GM21390 (cell line): ENCODE measurements at regions not wholly inside any gene's neighbourhood (a gene's known extent, or its start where the extent isn't known, plus 50 kb on each side); places are given as distances from the start of the nearest gene placed in this dataset.
"Not testable (repeated sequence)": the region's sequence is repeated elsewhere in the genome, so short reads cannot be mapped to it uniquely, and the experiment has no call there.

Experiments
- ATAC-seq: cut with Tn5 transposase; IDR thresholded peaks from one replicate; pipeline ENCODE4 v1.9.1; 2021; ENCODE audit not compliant: unreplicated experiment

DNA sequence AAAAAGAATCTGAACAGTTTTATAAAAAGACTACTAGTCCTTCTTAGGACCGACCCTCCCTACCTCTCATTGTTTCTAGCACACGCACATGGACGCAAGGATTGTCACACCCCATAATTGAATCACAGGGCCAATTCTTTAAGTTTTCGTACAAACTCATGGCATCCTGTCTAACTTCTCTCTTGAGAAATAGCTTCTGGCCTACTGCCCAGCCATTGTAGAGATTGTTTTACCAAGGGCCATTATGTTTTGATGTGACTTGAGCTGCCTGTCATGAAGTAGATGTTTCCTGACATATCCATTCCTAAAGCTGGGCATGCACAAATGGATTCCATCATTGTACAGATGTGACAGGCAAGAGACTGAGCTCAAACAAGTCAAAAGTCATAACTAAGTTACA is 1672.1 kb upstream of the C9orf72 start:
- no peak for ATAC-seq

DNA sequence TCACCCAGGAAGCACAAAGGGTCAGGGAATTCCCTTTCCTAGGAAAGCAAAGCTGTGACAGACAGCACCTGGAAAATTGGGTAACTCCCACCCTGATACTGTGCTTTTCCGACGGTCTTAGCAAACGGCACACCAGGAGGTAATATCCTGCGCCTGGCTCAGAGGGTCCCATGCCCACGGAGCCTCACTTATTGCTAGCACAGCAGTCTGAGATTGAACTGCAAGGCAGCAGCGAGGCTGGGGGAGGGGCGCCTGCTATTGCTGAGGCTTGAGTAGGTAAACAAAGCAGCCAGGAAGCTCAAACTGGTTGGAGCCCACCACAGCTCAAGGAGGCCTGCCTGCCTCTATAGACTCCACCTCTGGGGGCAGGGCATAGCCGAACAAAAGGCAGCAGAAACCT is 1697.1 kb upstream of the C9orf72 start:
- ATAC-seq: not testable (repeated sequence)

- no peak for ATAC-seq
These were observed 1708.8 kb upstream of the C9orf72 start for GRCh38 chr9:29282121-29282520.

DNA sequence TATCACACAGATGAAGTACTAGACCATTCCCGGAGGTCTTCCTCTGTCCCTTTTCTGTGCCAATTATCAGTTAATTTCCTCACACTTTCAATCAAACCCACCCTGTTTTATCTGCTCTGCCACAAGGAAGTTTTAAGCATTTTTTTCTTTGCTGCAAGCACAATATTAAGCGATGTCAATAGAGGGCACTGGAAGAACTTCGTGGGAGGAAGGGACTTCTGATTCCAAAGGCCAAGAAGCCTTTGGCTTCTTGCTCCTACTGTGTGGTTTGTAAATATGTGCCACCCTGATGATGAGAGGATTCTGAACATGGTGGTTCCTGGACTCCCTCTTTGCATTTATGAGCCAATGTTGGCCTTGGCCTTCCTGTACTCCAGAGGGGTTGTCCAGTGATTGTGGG is 1712.5 kb upstream of the C9orf72 start:
- no peak for ATAC-seq

DNA sequence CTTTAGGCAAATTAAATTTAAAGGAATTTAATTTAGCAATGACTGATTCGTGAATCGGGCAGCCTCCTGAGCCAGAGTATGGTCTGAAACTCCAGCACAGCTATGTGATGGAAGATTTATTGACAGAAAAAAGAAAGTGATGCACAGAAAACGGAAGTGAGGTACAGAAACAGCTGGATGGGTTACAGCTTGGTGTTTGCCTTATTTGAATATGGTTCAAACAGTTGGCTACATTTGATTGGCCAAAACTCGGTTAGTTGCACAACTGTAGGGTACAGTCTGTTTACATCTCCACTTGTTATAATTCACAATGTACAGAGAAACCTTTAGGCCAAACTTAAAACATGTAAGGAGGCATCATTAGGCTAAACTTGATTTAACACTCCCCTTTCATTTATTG is 1716.1 kb upstream of the C9orf72 start:
- no peak for ATAC-seq

DNA sequence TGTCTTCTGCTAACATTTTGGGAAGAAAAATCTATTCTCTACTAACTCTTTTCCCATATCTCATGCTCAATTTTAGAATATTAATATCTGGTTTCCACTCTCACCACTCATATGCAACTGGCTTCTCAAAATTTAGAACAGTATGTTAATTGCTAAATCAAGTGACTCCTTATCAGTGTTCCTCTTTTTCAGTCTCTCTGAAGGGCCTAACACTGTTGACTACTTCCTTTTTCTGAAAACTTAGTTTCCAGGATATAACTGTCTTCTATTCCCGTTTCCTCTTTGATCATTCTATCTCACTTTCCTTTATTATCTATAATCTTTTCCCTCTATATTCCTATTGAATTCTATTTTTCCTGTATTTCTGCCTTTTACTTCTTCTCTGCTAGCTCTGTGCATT is 1717.2 kb upstream of the C9orf72 start:
- ATAC-seq: no peak

DNA sequence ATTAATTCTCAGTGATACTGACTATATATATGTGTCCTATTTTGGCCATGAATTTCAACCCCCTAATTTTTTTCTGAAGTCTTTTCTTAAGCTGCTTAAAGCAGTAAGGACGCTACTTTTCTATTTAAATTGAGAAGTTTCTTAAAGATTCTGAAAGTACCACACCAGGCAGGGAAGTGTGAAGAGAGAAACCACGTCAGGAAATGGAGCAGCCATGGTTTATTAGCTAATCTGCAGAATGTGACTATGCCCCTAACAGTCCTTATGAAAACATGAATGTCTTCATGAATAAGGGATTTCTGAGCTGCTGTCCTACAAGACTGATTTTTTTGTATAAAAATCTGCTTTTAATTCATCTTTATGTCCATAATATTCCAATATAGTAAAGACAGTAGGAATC is 1724.3 kb upstream of the C9orf72 start:
- no peak for ATAC-seq

DNA sequence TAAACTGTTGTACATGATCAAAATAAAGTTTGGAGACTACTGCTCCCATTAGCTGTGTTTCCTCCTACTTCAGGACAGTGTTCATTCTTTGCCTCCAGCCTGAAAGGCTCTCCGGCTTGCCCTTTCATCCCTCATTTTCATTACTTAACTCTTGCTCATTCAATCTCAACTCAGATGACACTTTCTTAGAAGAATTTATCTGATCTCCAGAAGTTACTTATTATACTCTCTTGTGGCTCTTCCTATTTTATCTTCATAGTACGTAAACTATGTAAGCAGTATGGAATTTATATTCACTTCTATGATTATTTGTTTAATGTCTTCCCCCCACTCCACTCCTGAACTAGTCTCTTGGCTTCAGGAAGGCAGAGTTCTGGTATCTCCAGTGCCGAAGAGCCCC is 1737.9 kb upstream of the C9orf72 start:
- no peak for ATAC-seq

DNA sequence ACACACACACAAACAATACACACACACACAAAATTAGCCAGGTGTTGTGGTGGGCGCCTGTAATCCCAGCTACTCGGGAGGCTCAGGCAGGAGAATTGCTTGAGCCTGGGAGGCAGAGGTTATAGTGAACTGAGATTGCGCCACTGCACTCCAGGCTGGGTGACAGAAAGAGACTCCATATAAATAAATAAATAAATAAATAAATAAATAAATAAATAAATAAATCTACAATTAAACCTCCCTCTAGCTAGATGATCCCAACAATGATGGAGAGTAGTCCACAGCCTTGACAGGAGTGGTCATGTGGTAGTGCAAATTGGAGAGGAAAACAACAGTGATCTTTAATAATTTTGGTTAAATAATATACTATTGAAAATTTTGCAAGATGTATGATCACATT is 1739.0 kb upstream of the C9orf72 start:
- no peak for ATAC-seq

- ATAC-seq: peak; percentile 57
These were observed 1746.6 kb upstream of the C9orf72 start for GRCh38 chr9:29319736-29320513.

GRCh38 chr9:29322240-29322639 is 1749.0 kb upstream of the C9orf72 start:
- peak; percentile 82 for ATAC-seq

DNA sequence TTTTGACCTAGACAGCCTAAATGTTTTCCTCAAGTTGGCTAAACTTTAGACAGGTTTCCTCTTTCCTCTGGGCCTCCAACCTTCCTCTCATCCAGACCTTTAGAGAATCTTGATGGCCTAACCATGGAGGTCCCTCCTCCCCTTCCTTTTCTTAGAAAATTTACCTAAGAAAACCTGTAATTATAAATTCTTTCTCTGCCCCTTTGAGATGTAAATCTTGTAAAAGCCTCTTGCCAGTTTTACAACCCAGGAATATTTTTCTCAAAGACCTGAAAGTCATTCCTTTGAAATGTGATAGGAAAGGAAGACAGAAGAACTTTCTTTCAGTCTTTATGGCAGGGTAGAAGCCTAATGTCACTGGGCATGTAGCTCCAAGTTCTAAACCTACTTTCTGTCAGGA is 1752.6 kb upstream of the C9orf72 start:
- ATAC-seq: no peak

GRCh38 chr9:29332789-29333188 is 1759.5 kb upstream of the C9orf72 start:
- ATAC-seq: no peak

DNA sequence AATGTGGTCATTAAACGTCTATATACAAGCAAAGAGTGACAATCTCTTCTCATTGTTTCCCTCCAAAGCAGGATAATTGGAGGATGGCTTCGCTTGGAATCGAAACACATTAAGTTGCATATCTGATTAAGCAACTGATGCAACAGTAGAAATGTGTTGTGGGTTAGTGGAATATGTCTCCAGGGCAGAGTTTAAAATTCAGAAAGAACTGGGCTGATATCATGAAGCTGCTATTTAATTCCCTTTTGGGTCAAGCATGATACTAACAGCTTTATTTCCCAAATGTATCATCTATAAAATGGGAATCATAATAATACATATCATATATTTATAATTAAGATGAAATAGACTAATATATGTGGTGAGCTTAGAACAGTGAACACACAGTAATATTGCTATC is 1763.0 kb upstream of the C9orf72 start:
- no peak for ATAC-seq

DNA sequence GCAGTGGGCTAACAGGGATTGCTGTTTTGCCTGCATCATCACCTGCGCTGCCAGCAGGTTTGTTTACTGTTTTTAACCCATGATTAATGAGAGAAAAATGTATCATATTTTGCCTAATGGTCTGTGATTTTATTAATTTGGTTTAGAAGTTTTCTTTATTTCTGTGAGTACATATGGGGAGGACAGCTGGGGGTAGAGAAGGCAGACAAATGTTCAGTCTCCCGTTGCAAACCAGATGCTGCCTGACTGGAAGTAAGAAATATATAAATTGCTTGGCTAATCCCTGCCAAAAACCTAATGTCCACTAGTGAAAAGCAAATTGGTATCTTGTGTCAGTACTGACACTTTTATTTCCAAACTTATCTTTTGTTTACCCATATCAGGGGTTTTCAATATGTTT is 1766.1 kb upstream of the C9orf72 start:
- ATAC-seq: no peak

- ATAC-seq: no peak
These were observed 1775.7 kb upstream of the C9orf72 start for GRCh38 chr9:29348999-29349398.

- no peak for ATAC-seq
These were observed 1816.1 kb upstream of the C9orf72 start for GRCh38 chr9:29389421-29389820.

DNA sequence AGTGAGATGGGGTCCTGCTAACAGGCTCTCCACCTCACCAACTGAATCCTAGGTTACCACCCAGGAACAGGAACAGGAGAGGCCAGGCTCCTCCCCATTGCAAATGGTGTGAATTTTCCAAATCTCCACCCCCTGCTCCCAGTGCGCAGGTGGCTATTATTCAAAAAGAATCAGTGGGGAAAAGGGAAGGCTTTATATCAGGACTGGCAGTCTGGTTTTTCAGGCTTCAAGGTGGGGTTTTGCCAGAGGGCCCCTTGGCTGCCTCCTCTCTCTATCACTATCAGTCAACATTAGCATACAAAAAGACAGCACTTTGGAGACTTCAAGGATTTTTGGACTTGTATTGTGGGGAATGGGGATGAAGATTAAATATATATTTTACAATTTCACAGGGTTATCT is 1817.6 kb upstream of the C9orf72 start:
- ATAC-seq: no peak

DNA sequence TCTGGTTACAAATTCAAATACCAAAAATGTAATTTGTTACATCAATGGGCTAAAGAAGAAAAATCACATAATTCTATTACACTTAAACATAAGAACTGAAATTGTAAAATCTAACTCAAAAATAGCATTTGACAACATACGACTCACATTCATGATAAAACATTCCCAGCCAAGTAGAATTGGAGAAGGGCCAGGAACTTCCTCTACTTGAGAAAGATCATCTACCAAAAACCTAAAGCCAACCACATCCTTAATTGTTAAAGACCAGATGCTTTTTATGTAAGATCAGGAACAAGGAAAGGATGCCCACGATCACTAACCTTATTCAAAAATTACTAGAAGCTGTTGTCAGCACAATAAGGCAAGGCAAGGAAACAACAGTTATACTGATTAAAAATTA is 1819.8 kb upstream of the C9orf72 start:
- ATAC-seq: no peak

- no peak for ATAC-seq
These were observed 1821.6 kb upstream of the C9orf72 start for GRCh38 chr9:29394855-29395254.

DNA sequence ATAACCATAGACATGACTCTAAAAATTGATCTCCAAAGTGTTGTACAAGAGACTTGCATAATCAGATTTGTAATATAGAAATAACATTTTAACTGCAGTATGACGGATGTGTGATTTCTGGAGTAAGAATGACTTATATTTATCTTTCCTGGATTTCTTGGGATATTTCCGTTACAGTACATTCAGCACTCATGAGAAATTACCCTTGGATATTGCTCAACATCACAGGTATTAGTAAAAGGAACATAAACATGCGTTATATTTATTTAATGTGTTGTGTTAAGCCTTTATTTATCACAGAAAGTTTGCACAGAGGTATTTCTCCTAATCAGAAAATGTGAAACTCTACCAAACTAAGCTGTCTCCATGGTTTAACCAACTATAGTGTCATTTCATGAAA is 1823.9 kb upstream of the C9orf72 start:
- no peak for ATAC-seq

DNA sequence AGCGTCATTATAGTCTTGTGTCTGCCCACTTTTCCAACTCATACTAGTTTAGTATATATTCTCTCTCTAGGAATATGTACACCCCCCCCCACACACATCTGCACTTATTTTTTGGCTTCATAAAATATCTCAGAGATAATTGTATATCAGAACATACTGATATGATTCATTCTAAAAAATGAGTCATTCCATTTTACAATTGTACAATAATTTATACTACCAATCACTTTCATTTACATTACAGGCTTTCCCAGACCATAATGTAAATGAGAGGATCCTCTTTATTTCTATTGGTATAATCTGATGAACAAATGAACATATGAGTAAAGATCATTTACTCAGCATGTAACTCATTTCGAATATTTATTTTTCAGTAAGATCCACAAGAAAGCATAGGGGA is 1842.9 kb upstream of the C9orf72 start:
- no peak for ATAC-seq

DNA sequence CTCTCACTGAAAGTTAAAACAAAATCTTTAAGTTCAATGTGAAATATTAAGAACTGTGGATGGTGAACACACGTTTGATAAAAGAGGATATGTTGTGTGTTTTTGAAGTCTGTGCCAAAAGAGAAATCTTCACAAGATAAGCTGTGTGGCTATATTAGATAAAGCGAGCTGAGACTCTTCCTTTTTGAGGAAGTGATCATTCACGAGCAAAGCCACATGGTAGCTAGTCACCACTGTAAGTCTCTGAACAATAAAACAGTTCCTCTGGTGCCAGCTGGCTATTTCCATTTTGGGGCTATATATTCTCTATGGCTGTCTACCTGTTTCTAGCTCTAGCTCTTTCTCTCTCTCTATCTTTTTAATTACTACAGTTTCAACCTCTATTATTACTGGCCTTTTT is 1849.2 kb upstream of the C9orf72 start:
- no peak for ATAC-seq
